Muscle layer of duodenum (tissue), 2 donors: ENCODE measurements at regions not wholly inside any gene's neighbourhood (a gene's known extent, or its start where the extent isn't known, plus 50 kb on each side); places are given as distances from the start of the nearest gene placed in this dataset.

Experiments
- H3K27ac ChIP-seq: one replicate; pipeline ENCODE4 v1.7.0; 2013; ENCODE audit warnings: mild to moderate bottlenecking, low read length
- H3K27me3 ChIP-seq: one replicate; pipeline ENCODE4 v1.7.0; 2013; ENCODE audit warnings: low read depth, mild to moderate bottlenecking, control low read depth, low read length
- H3K36me3 ChIP-seq, 2 donors: one replicate each; pipeline ENCODE4 v1.7.0; 2013; ENCODE audit warnings: low read length in 2 of 2, control low read depth in 1 of 2, mild to moderate bottlenecking in 1 of 2; ENCODE audit not compliant: insufficient read depth in 2 of 2, control insufficient read depth in 1 of 2
- H3K4me1 ChIP-seq, 2 donors: one replicate each; pipeline ENCODE4 v1.7.0; 2013; ENCODE audit warnings: low read length in 2 of 2, mild to moderate bottlenecking in 2 of 2, control low read depth in 1 of 2, moderate library complexity in 1 of 2; ENCODE audit not compliant: insufficient read depth in 2 of 2, control insufficient read depth in 1 of 2
- H3K4me3 ChIP-seq, 2 donors: one replicate each; pipeline ENCODE4 v1.7.0; 2013; ENCODE audit warnings: low read length in 2 of 2, low read depth in 1 of 2, mild to moderate bottlenecking in 1 of 2
- H3K9me3 ChIP-seq, 2 donors: one replicate each; pipeline ENCODE4 v1.7.0; 2013; ENCODE audit warnings: low read length in 2 of 2, control low read depth in 1 of 2, mild to moderate bottlenecking in 1 of 2; ENCODE audit not compliant: control insufficient read depth in 1 of 2
- donor health status: healthy.

DNA sequence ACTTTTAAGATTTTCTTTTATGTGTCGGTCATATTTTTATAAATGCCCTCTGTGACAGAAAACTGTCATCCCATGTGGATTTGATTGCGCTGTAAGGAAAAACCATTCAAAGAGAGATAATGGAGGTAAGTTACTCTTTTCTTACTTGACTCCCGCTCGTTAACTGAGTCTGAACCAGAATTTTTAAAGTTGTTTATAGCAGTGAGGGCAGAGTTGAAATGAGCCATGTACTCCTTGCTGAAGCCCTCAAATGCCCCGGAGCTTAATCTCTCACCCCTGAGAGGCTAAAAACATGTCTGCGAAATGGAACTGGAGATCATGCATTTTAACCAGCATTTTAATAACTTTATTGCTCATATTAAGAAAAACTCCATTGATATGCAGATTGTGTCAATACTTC lies 320.0 kb upstream of the SOX11 start:
- Histone ChIP-seq H3K4me1 (no peaks in the 10 kb centered on the region), H3K9me3 (no peaks in the 10 kb centered on the region), H3K27me3 (no peaks in the 10 kb centered on the region), H3K36me3 (no peaks in the 10 kb centered on the region), H3K27ac (no peak overlapping the region), H3K4me3 (no peak overlapping the region)

DNA sequence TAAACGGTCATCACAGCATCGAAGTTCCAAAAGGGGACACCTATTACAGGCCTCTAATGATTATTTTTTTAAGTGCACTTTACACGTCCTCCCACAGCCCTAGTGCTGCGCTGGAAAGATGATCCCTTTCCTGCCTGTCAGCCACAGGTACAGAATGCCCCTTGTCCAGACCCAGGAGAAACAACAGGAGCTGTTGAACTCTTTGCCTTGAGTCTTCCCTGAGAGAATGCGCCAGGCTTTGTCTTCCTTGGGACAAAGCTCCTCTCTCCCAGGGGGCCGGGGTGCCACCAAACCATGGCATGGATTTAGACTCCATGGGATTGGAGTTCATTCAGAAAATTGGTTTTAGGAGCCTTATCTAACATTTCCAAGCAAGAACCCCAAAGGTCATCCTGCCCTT lies 319.0 kb upstream of the SOX11 start:
- Histone ChIP-seq H3K4me1 (no peaks in the 10 kb centered on the region), H3K27me3 (no peaks in the 10 kb centered on the region), H3K4me3 (no peak overlapping the region), H3K27ac (no peak overlapping the region), H3K9me3 (no peaks in the 10 kb centered on the region), H3K36me3 (no peaks in the 10 kb centered on the region)

DNA sequence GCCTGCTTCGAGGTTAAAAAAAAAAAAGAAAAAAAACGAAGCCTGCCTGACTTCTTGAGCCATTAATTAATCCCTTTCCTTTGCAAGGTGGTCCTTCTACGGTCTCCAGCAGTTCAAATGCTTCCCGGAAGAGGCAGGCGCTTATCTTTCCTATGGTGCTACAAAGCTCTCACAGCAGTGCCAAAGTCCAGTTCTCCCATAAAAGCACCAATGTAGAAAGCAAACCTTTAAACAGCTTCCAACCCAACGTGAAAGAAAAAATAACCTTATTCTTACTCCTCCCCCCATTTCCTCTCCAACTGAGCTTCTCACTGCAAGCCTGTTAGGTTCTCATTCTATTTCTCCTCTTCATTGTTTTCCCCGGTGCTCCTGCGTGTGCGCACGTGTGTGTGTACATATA lies 317.4 kb upstream of the SOX11 start:
- no peaks in the 10 kb centered on the region for H3K27me3 ChIP-seq
- no peak overlapping the region for H3K4me3 ChIP-seq
- no peak overlapping the region for H3K27ac ChIP-seq
- H3K4me1 ChIP-seq, result no peaks in the 10 kb centered on the region
- H3K9me3 ChIP-seq, result no peaks in the 10 kb centered on the region
- H3K36me3 ChIP-seq, result no peaks in the 10 kb centered on the region

DNA sequence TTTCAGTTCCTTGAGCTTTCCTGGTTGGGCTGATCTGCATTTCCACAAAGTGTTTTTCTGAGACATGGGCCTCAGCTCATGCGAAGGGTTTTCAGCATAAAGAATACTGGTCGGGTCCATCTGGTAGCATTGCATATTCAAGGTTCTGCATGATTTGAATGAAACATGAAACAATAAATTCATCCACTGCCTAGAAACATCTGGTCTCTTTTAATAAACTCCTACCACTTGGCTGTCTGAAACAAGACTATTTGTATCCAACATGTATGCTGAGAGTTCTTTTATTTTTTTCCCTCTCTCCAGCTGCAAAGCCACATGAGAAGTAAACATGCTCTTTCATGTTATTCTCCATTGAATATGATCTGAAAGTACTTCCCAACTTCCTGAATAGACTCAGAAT lies 314.9 kb upstream of the SOX11 start:
- Histone ChIP-seq H3K9me3 (no peaks in the 10 kb centered on the region), H3K27ac (no peak overlapping the region), H3K4me1 (no peaks in the 10 kb centered on the region), H3K27me3 (no peaks in the 10 kb centered on the region), H3K36me3 (no peaks in the 10 kb centered on the region), H3K4me3 (no peak overlapping the region)

DNA sequence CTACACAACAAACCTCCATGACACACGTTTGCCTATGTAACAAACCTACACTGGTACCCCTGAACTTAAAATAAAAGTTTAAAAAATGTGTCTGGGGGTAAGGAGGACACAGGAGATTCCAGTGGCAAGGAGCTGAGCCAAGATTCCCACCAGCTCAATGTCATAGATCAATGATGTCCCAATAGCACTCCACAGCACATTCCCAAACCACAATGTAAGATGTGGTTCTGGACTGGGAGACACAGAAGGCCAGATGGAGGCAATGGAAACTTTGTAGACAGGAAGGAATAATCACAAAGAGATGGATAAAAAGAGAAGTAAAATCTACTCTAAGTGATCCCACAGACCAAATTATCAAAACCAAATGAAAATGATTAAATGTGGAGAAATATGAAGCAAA lies 312.4 kb upstream of the SOX11 start:
- no peak overlapping the region for H3K4me3 ChIP-seq
- no peaks in the 10 kb centered on the region for H3K9me3 ChIP-seq
- no peak overlapping the region for H3K27ac ChIP-seq
- no peaks in the 10 kb centered on the region for H3K4me1 ChIP-seq
- no peaks in the 10 kb centered on the region for H3K36me3 ChIP-seq
- H3K27me3 ChIP-seq, result no peaks in the 10 kb centered on the region

DNA sequence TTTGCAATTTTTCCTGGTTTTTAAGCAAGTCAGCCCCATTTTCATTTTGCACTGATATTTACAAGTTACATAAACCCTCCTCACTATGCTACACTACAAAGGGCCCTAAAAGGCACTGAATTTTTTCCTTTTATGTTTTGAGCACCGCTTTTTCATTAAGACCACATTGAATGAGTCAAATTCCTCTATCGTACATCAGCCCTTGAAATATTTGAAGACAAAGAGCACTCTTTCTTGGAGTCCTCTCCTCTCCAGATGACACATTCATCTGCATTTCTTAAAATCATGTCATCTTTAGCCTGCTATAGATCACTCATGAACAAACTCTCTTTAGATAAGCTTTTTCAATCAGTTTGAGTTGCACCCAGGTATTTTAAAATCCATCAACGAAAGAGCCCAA lies 306.6 kb upstream of the SOX11 start:
- Histone ChIP-seq H3K9me3 (no peaks in the 10 kb centered on the region), H3K36me3 (no peaks in the 10 kb centered on the region), H3K4me1 (no peaks in the 10 kb centered on the region), H3K27ac (no peak overlapping the region), H3K4me3 (no peak overlapping the region), H3K27me3 (no peaks in the 10 kb centered on the region)

DNA sequence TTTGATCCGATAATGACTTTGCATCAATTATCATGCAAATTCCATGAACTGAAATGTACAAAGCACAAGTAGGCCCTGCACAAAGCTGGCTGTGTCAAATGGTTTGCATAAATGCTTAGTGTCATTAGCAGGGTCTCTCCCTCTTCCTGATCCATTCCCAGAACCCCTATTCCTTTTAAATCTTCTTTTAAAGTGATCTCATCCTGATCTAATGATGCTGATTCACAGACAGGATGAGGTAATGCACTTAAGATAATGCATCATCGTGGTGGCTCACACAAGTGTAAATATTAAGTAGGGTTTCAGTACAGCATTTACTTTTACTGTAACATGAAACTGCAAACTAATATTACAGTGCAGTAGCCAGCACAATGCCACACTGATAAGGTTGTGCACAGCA lies 304.8 kb upstream of the SOX11 start:
- Histone ChIP-seq H3K4me1 (no peaks in the 10 kb centered on the region), H3K27me3 (no peaks in the 10 kb centered on the region), H3K4me3 (no peak overlapping the region), H3K9me3 (no peaks in the 10 kb centered on the region), H3K36me3 (no peaks in the 10 kb centered on the region), H3K27ac (no peak overlapping the region)

DNA sequence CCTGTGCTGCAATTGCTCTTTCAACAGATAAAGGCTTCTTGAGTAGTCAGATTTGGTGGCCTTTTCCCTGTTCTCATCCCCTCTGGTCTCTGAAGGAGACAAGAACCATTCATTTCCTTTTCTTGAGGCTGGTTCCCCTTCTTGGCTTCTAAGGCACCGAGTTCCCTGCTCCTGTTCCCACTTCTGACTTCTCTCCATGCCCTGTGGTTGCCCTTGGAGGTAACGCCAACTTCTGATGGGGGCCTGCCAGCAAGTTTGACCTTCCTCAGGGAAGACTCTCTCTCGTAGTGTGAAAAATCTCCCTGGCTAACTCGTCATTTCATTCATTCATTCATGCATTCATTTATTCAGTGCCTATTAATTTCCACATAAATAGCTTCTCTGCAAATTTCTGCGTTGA lies 302.4 kb upstream of the SOX11 start:
- H3K36me3 ChIP-seq, result no peaks in the 10 kb centered on the region
- H3K27ac ChIP-seq, result no peak overlapping the region
- no peak overlapping the region for H3K4me3 ChIP-seq
- no peaks in the 10 kb centered on the region for H3K27me3 ChIP-seq
- H3K4me1 ChIP-seq, result no peaks in the 10 kb centered on the region
- no peaks in the 10 kb centered on the region for H3K9me3 ChIP-seq

DNA sequence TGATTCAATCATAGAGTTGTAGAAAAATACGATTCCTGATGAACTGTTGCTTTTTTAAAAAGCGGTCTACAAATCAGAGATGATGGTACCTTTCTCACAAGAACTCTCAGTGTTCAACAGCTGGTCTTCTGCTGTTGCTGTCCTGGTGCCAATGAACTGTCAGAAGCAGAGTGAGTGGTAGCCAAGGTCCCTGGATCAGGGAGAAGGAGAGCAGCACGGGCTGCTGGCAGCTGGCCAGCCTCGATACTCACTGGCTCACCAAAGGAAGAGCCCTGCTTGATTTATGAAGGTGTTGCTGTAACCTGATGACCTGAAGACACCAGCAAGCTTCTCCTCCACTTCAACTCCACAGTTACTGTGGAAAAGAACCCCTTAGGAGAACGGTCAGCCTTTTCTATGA lies 300.8 kb upstream of the SOX11 start:
- no peaks in the 10 kb centered on the region for H3K9me3 ChIP-seq
- no peak overlapping the region for H3K4me3 ChIP-seq
- H3K4me1 ChIP-seq, result no peaks in the 10 kb centered on the region
- no peaks in the 10 kb centered on the region for H3K27me3 ChIP-seq
- no peaks in the 10 kb centered on the region for H3K36me3 ChIP-seq
- no peak overlapping the region for H3K27ac ChIP-seq

DNA sequence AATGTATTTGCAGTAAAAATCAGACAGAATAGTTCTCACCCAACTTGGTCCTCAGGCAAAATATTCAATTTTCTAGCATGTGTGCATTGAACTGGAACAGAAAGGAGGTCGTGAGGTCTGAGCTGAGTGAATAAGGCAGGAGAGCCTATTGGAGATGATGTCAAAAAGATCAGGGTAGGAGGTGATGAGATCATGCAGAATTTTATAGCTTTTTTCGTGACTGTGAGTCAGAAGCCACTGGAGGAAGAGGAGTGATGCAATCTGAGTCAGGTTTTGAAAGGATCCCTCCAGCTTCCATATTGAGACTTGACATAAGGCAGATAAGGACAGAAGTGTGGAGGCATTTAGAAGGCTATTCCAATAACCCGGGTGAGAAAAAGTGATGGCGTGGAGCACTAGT lies 299.5 kb upstream of the SOX11 start:
- H3K4me1 ChIP-seq, result no peaks in the 10 kb centered on the region
- no peaks in the 10 kb centered on the region for H3K36me3 ChIP-seq
- no peaks in the 10 kb centered on the region for H3K27me3 ChIP-seq
- no peak overlapping the region for H3K27ac ChIP-seq
- H3K4me3 ChIP-seq, result no peak overlapping the region
- H3K9me3 ChIP-seq, result no peaks in the 10 kb centered on the region

DNA sequence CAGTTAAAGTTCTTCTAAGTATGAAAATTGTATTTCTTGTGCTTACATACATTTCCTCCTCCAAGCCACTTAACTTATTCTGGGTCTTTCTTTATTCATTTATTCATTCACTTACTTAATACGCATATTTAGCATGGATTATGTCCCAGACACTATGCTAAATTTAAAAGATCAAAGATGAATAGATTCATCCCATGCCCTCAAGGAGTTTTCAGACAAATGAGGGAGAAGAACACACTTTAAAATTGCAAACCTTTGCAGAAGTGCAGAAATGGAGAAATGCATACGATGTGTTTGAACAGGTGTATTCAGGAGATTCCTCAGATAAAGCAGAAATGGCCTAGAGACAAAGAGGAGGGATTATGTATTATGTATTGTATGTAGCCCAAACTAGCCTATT lies 298.7 kb upstream of the SOX11 start:
- no peaks in the 10 kb centered on the region for H3K4me1 ChIP-seq
- H3K27me3 ChIP-seq, result no peaks in the 10 kb centered on the region
- no peak overlapping the region for H3K4me3 ChIP-seq

DNA sequence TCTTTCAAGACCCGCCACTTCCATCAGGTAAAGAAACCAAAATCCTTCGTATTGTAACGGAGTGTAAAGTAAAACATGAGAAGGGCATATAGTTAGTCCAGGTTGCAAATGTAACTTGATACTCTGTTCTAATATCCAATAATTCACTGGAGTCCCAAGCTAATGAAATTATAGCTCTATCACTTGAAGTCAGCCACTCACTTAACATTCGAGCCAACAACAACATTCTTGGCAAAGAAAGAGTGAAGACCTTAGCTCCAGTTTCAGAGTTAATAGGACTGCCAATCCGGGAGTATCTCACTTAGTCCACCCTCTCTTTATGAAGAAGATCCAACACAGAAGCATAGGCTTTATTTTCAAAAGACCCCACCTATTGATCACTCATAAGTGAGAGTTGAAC lies 298.0 kb upstream of the SOX11 start:
- Histone ChIP-seq H3K4me1 (no peaks in the 10 kb centered on the region), H3K27ac (no peak overlapping the region), H3K27me3 (no peaks in the 10 kb centered on the region), H3K9me3 (no peaks in the 10 kb centered on the region), H3K4me3 (no peak overlapping the region), H3K36me3 (no peaks in the 10 kb centered on the region)

More for the DNA sequence above, 298.7 kb upstream of the SOX11 start:
- H3K36me3 ChIP-seq, result no peaks in the 10 kb centered on the region
- no peaks in the 10 kb centered on the region for H3K9me3 ChIP-seq
- no peak overlapping the region for H3K27ac ChIP-seq
